ENCODE measurements at regions not wholly inside any gene's neighbourhood (a gene's known extent, or its start where the extent isn't known, plus 50 kb on each side); places are given as distances from the start of the nearest gene placed in this dataset.

GRCh38 chr10:130510755-130511154, 374.6 kb downstream of the GLRX3 start:
- DNase-seq, result no peak
- TF ChIP-seq CTCF (IDR thresholded peaks at IDR 0.05), result no peak
- 65 to 68% methylated on average over 9 of the region's 9 CpGs for WGBS, 2 donors

DNA sequence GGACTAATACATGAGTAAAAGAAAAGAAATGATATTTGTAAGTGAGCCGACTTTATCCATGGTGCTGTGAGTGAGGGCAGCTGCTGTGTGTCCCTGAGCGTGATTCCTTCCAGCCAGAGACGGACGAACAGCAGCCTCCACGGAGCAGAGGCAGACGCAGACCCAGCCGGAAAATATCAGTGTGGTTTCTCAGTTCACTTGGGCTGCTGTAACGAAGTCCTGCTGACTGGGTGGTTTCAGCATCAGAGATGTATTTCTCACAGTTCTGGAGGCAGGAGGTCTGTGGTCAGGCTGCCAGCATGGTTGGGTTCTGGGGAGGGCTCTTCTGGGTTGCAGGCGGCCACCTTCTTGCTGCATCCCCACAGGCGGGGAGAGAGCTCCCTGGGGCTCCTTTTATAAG, 375.6 kb downstream of the GLRX3 start:
- TF ChIP-seq CTCF (IDR thresholded peaks at IDR 0.05), result no peak
- H3K36me3 ChIP-seq, result no peaks in the 10 kb centered on the region
- no peak for ATAC-seq
- intact Hi-C loops (cut with DNase I), result no loop called here
- no peak overlapping the region for H3K27ac ChIP-seq
- no peak for DNase-seq
- no peaks in the 10 kb centered on the region for H3K9me3 ChIP-seq
- no peaks in the 10 kb centered on the region for H3K4me1 ChIP-seq
- peaks cover 0 to 63% (median 45%) of the 10 kb centered on the region in 7 donors for H3K27me3 ChIP-seq
- H3K4me3 ChIP-seq, result no peak overlapping the region
- WGBS, 2 donors, result 54 to 65% methylated on average over 10 of the region's 10 CpGs

More at GRCh38 chr10:130510755-130511154, 374.6 kb downstream of the GLRX3 start:
- Histone ChIP-seq H3K27me3 (peaks cover 0 to 63% (median 45%) of the 10 kb centered on the region in 7 donors), H3K9me3 (peaks cover 0 to 2% (median 0%) of the 10 kb centered on the region in 11 donors), H3K4me3 (no peak overlapping the region), H3K4me1 (no peaks in the 10 kb centered on the region), H3K36me3 (no peaks in the 10 kb centered on the region), H3K27ac (no peak overlapping the region)
- ATAC-seq, result no peak
- intact Hi-C loops (cut with DNase I), result no loop called here

DNA sequence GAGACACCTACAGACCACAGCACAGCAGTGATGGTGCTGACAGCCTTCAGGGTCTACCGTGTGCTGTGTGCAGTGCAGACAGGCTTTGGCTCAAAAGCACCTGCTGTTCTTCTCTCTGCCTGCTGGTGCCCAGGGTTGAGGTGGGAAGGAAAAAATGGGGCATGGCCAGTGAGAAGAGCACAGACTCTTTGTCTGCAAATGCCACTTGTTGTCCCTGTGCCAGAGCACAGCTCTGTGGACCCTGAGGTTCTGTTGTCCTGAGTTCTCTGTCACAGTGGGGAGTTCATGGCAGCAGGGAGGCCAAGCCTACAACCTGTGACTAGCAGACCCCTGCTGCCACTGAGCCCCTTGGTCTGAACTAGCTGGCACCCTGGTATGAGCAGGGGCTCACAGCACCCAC, 376.7 kb downstream of the GLRX3 start:
- H3K9me3 ChIP-seq, result no peaks in the 10 kb centered on the region
- peaks cover 0 to 59% (median 37%) of the 10 kb centered on the region in 7 donors for H3K27me3 ChIP-seq
- ATAC-seq (no peak), DNase-seq (no peak)
- H3K4me3 ChIP-seq, result no peak overlapping the region
- 50 to 71% methylated on average over 1 of the region's 1 CpG for WGBS, 2 donors
- no peaks in the 10 kb centered on the region for H3K4me1 ChIP-seq
- intact Hi-C loops (cut with DNase I), result no loop called here
- TF ChIP-seq CTCF (IDR thresholded peaks at IDR 0.05), result no peak
- no peaks in the 10 kb centered on the region for H3K36me3 ChIP-seq
- H3K27ac ChIP-seq, result no peak overlapping the region

DNA sequence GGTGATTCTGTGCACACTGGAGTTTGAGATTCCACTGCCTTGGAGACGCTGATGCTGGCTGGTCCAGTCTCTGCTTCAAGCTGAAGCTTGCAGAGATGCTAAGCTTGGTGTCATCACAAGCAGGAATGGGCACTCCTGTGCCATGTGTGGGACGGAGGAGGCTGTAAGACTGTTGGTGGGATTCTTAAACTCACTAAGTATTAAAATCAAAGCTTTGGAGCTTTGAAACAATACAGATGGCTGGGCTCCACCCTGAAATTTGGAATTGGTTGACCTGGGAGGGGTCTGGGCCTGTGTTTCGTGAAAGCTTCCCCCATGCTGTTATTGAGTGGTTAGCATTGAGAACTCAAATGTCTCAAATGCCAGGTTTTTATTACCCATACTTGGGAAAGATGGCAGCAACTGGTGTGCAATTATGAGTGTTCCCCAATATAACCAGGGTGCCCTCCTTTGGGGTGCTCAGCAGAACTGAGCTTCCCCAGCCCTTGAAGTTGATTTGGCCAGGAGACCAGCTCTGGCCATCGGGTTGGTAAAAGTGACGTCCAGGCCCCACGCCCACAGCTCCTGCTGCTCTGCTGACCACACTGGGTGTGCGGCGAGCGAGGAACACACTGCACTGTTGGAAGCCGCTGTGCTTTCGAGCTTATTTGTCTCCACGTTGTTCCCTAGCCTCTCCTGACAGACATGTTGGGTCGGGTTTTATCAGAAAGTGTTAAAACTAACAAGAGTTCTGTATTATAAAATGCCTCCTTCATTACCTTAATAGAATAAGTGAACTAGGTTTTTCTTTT, 377.7 kb downstream of the GLRX3 start:
- Histone ChIP-seq H3K9me3 (peaks cover 0 to 3% (median 0%) of the 10 kb centered on the region in 11 donors), H3K4me3 (no peak overlapping the region), H3K4me1 (no peaks in the 10 kb centered on the region), H3K27me3 (peaks cover 0 to 52% (median 28%) of the 10 kb centered on the region in 7 donors), H3K27ac (no peak overlapping the region), H3K36me3 (no peaks in the 10 kb centered on the region)
- DNase-seq (no peak), ATAC-seq (no peak)
- TF ChIP-seq CTCF (IDR thresholded peaks at IDR 0.05), result no peak
- intact Hi-C loops (cut with DNase I), result no loop called here
- 74 to 77% methylated on average over 13 of the region's 13 CpGs for WGBS, 2 donors
